ENCODE measurements at regions not wholly inside any gene's neighbourhood (a gene's known extent, or its start where the extent isn't known, plus 50 kb on each side); places are given as distances from the start of the nearest gene placed in this dataset.

DNA sequence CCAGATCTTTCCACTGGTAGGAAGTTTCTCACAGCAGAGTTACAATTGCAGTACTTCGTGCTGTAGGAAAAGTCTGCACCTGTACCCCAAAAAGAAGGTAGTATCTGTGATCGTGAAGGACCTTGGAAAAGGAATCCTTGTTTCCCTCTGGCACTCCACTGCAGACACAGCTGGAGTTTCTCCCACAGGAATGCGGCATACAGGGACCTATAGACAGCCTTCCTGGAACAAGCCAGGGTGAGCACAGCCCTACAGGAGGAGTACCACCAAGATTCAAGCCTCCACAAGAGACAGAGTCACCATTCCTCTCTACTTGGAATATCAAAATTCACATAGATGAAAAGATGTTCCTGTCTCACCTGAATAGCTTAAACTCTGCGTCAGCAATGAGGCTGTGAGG is 372.4 kb downstream of the CMPK2 start:
- no peak for TF ChIP-seq POLR2A (IDR thresholded peaks at IDR 0.05)
- TF ChIP-seq, protein P1, sequence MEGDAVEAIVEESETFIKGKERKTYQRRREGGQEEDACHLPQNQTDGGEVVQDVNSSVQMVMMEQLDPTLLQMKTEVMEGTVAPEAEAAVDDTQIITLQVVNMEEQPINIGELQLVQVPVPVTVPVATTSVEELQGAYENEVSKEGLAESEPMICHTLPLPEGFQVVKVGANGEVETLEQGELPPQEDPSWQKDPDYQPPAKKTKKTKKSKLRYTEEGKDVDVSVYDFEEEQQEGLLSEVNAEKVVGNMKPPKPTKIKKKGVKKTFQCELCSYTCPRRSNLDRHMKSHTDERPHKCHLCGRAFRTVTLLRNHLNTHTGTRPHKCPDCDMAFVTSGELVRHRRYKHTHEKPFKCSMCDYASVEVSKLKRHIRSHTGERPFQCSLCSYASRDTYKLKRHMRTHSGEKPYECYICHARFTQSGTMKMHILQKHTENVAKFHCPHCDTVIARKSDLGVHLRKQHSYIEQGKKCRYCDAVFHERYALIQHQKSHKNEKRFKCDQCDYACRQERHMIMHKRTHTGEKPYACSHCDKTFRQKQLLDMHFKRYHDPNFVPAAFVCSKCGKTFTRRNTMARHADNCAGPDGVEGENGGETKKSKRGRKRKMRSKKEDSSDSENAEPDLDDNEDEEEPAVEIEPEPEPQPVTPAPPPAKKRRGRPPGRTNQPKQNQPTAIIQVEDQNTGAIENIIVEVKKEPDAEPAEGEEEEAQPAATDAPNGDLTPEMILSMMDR (IDR thresholded peaks at IDR 0.05) = no peak

Measured in right lobe of liver (tissue), 4 donors.